BLaER1 treated with 17β-estradiol and CSF1 and Interleukin-3, amounts not matched to agents 10 nM and 100 nM (cell line): ENCODE measurements at regions not wholly inside any gene's neighbourhood (a gene's known extent, or its start where the extent isn't known, plus 50 kb on each side); places are given as distances from the start of the nearest gene placed in this dataset.

Source experiments
- H3K27ac ChIP-seq, 11 experiments: shearing (Covaris generic); formaldehyde crosslinking; 2 replicates each; pipeline ENCODE4 v1.8.1; 2022
- H3K27me3 ChIP-seq, 11 experiments: shearing (Covaris generic); formaldehyde crosslinking; 2 replicates each; pipeline ENCODE4 v1.8.1; 2022
- H3K36me3 ChIP-seq, 11 experiments: shearing (Covaris generic); formaldehyde crosslinking; 2 replicates each; pipeline ENCODE4 v1.8.1; 2022
- H3K4me1 ChIP-seq, 10 experiments: shearing (Covaris generic); formaldehyde crosslinking; 2 replicates each; pipeline ENCODE4 v1.8.1; 2022
- H3K4me2 ChIP-seq, 11 experiments: shearing (Covaris generic); formaldehyde crosslinking; 2 replicates each; pipeline ENCODE4 v1.8.1; 2022
- H3K4me3 ChIP-seq, 10 experiments: shearing (Covaris generic); formaldehyde crosslinking; 2 replicates each; pipeline ENCODE4 v1.8.1; 2022
- H3K9ac ChIP-seq, 11 experiments: shearing (Covaris generic); formaldehyde crosslinking; 2 replicates each; pipeline ENCODE4 v1.8.1; 2022
- H3K9me3 ChIP-seq, 11 experiments: shearing (Covaris generic); formaldehyde crosslinking; replicated peaks in 1 of 11; 2 replicates each; pipeline ENCODE4 v1.8.1; 2022
- H4K20me1 ChIP-seq, 11 experiments: shearing (Covaris generic); formaldehyde crosslinking; 2 replicates each; pipeline ENCODE4 v1.8.1; 2022
- Cebpa-rat ChIP-seq, 11 experiments: shearing (Covaris generic); IDR thresholded peaks; 2 replicates each; pipeline ENCODE4 v1.8.1; 2022

DNA sequence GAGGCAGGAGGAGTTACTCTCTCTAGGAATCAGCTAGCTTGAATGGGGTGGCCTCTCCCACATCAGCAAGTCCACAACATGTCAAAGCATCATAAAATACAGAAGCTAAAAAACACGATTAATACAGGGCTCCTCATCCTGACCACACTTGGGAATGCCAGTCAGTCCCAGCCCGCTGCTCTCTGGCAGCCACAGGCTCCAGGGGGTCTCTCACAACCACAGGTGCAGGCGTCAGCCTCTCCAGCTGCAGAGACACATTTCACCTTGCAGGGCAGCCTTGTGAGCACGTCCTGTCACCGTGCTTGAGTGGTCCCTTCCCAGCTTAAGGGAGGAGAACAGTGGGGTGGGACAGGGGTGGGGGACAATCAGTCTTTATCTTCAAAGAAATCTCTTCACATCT is 137.4 kb upstream of the SH3BP4 start:
- no peak overlapping the region for H3K27ac ChIP-seq
- H3K9ac ChIP-seq, result no peak overlapping the region
- no peaks in the 10 kb centered on the region for H3K9me3 ChIP-seq
- no peak overlapping the region for H3K4me3 ChIP-seq
- H4K20me1 ChIP-seq, result no peaks in the 10 kb centered on the region
- no peaks in the 10 kb centered on the region for H3K27me3 ChIP-seq
- peak overlapping the region in 6 of 11 experiments; percentile 26 to 42 (median 36); a peak in 8 of 22 replicates for H3K4me2 ChIP-seq
- no peaks in the 10 kb centered on the region for H3K36me3 ChIP-seq
- peaks cover 0 to 29% (median 15%) of the 10 kb centered on the region in 10 experiments; a peak in 16 of 20 replicates for H3K4me1 ChIP-seq
- no peak for TF ChIP-seq Cebpa-rat (IDR thresholded peaks at IDR 0.05)

DNA sequence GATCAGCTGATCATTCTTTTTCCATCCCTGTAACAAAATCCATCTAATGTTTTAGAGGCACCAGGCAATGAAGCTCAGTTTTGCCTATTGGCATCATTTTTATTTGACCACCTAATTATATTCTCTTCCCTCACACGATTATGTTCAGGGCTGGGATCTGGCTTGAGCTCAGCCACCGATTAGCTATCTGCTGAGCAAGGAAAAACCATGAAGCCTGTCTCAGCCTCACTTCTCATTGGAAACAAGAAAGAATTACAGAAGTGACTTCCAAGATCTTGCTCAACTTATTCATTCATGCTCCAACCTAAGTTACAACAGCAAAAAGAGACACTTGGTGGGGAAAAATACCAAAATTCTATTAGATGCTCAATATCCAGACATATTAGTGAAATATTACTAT is 139.0 kb upstream of the SH3BP4 start:
- Histone ChIP-seq H3K9ac (no peak overlapping the region), H3K27ac (no peak overlapping the region), H3K36me3 (no peaks in the 10 kb centered on the region), H3K4me2 (no peak overlapping the region), H3K9me3 (no peaks in the 10 kb centered on the region), H4K20me1 (no peaks in the 10 kb centered on the region), H3K4me1 (peaks cover 0 to 29% (median 15%) of the 10 kb centered on the region in 10 experiments; a peak in 16 of 20 replicates), H3K4me3 (no peak overlapping the region), H3K27me3 (no peaks in the 10 kb centered on the region)
- no peak for TF ChIP-seq Cebpa-rat (IDR thresholded peaks at IDR 0.05)

DNA sequence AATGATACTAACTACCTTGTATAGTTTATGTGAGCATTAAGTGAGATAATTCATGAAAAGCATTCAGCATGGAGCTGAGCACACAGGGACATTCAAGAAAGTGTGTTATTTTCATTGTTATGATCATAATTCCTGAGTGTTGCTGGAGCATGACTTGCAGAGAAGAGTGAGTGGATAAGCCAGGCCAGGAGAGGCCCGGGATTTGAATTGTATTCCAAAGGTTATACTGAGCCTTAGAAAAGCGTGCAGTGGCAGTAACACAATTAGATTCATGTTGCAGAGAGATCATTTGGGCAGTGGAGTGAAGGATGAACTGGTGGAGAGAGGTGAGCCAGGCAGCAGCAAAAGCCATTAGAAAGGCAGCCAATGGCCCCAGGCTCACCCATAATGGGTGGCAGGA is 142.9 kb upstream of the SH3BP4 start:
- H3K9ac ChIP-seq, result no peak overlapping the region
- no peaks in the 10 kb centered on the region for H4K20me1 ChIP-seq
- H3K27me3 ChIP-seq, result no peaks in the 10 kb centered on the region
- no peak overlapping the region for H3K27ac ChIP-seq
- no peak overlapping the region for H3K4me3 ChIP-seq
- H3K9me3 ChIP-seq, result peaks cover 0 to 13% (median 0%) of the 10 kb centered on the region in 11 experiments; a peak in 3 of 22 replicates
- no peaks in the 10 kb centered on the region for H3K36me3 ChIP-seq
- no peak for TF ChIP-seq Cebpa-rat (IDR thresholded peaks at IDR 0.05)
- peaks cover 0 to 4% (median 0%) of the 10 kb centered on the region in 10 experiments; a peak in 4 of 20 replicates for H3K4me1 ChIP-seq
- no peak overlapping the region for H3K4me2 ChIP-seq

DNA sequence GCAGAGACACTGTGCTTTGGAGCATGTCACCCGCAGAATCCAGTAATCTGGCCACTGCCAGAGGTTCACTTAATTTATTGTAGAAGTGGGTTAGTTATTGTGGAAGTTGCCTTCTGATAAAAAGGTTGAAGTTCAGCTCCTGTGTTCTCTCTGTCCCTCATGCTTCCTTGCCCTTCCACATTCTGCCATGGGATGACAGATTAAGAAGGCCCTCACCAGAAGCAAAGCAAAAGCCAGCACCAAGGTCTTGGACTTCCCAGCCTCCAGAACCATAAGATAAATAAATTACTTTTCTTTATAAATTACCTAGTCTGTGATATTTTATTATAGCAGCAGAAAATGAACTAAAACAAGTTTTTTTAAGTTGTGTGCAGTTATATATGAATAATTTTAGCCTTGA is 145.0 kb upstream of the SH3BP4 start:
- no peak overlapping the region for H3K27ac ChIP-seq
- no peaks in the 10 kb centered on the region for H3K4me1 ChIP-seq
- H3K36me3 ChIP-seq, result no peaks in the 10 kb centered on the region
- peaks cover 0 to 13% (median 0%) of the 10 kb centered on the region in 11 experiments; a peak in 3 of 22 replicates for H3K9me3 ChIP-seq
- H3K4me2 ChIP-seq, result no peak overlapping the region
- TF ChIP-seq Cebpa-rat (IDR thresholded peaks at IDR 0.05), result no peak
- no peak overlapping the region for H3K9ac ChIP-seq
- H3K27me3 ChIP-seq, result no peaks in the 10 kb centered on the region
- no peaks in the 10 kb centered on the region for H4K20me1 ChIP-seq
- no peak overlapping the region for H3K4me3 ChIP-seq

DNA sequence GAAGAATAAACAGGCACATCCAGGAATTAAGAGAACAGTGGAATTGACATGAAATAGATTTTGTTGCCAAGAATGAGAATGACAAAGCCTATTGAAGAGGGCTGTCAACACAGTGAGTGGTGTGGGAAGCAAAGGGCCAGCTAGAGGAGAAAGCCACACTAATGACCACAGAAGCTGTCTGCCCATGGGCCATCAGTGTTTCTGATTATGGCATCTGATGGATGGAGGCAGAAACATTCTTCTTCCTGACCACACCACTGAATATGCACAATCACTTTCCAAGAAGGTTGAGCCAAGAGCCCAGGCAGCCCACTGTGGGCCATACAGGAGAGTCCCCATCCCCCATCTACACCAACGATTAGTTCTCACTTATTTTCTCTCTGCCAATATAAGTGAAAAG is 146.0 kb upstream of the SH3BP4 start:
- Histone ChIP-seq H3K27ac (no peak overlapping the region), H3K36me3 (no peaks in the 10 kb centered on the region), H3K27me3 (no peaks in the 10 kb centered on the region), H4K20me1 (no peaks in the 10 kb centered on the region), H3K4me2 (no peak overlapping the region), H3K4me1 (no peaks in the 10 kb centered on the region), H3K4me3 (no peak overlapping the region), H3K9me3 (peaks cover 0 to 13% (median 0%) of the 10 kb centered on the region in 11 experiments; a peak in 3 of 22 replicates), H3K9ac (no peak overlapping the region)
- TF ChIP-seq Cebpa-rat (IDR thresholded peaks at IDR 0.05), result no peak

DNA sequence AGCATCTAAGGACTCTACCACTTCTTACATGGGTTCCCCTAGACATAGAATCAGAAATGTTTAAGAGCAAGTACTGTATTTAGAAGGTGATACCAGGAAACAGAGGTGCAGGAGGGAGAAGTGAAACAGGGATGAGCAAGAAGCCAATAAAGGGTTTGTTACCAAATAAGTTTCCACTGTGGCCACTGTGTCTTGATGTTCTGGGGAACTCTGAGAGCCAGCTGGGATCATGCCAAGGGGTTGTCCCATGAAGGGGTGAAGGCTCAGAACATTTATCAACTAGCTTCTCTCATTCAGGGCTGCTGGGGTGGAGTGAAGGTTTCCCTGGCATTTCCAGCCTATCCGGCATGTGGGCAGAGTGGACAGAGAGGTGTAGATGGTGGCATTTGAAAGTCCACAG is 147.1 kb upstream of the SH3BP4 start:
- Histone ChIP-seq H3K4me3 (no peak overlapping the region), H4K20me1 (no peaks in the 10 kb centered on the region), H3K9ac (no peak overlapping the region), H3K27me3 (no peaks in the 10 kb centered on the region), H3K9me3 (peaks cover 0 to 13% (median 0%) of the 10 kb centered on the region in 11 experiments; a peak in 3 of 22 replicates), H3K4me1 (no peaks in the 10 kb centered on the region), H3K4me2 (no peak overlapping the region), H3K27ac (no peak overlapping the region), H3K36me3 (no peaks in the 10 kb centered on the region)
- TF ChIP-seq Cebpa-rat (IDR thresholded peaks at IDR 0.05), result no peak

DNA sequence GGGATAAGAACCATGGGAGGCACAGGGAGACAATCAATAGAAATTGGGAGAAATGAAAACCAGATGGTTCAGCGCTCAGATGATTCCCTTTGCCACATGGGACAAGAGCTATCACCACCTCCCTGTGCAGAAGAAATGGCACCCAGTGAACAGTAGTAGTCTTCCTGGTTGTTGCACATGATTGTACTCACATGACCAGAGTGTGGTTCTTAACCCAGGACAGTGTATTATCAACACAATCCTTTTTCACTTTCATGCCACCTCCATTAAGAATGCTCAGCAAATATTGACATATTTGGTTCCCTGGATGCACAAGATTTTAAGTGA is 149.0 kb upstream of the SH3BP4 start:
- no peaks in the 10 kb centered on the region for H3K4me1 ChIP-seq
- H3K4me2 ChIP-seq, result no peak overlapping the region
- TF ChIP-seq Cebpa-rat (IDR thresholded peaks at IDR 0.05), result no peak
- no peak overlapping the region for H3K4me3 ChIP-seq
- H3K27ac ChIP-seq, result no peak overlapping the region
- no peaks in the 10 kb centered on the region for H3K27me3 ChIP-seq
- peaks cover 0 to 13% (median 0%) of the 10 kb centered on the region in 11 experiments; a peak in 3 of 22 replicates for H3K9me3 ChIP-seq
- H3K9ac ChIP-seq, result no peak overlapping the region
- no peaks in the 10 kb centered on the region for H4K20me1 ChIP-seq
- no peaks in the 10 kb centered on the region for H3K36me3 ChIP-seq

DNA sequence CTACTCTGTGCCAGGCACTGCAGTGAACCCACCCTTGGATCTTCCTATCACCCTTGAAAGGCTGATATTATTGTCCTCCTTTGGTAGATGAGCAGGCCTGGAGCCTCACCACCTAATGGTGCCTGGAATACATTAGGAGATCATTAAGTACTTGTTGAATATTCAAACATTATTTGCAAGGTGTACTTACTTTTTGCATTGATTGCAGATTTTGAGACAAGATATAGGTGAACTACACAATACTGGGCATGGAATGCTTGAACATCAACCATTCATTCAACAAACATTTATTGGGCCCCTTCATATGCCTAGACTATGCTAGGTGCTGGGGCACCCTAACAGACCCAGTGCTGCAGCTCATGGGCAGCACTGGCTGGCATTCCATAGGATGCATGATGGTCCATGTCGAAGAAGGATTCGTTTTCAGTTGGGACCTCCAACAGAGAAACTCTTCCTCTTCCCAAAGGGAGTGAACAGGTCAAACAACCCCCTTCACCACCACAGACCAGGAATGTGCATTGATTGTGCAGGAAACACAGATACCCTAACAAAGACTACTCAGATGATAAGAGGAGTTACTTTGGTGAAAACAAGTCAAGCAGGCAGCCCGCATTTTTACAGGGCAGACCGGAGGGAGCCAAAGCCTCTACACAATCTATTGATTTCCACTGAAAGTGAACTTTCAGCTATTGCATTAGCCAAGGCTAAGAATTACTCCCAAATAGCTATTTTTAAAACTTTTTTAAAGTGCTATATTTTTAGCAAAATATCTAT is 149.6 kb upstream of the SH3BP4 start:
- Histone ChIP-seq H4K20me1 (no peaks in the 10 kb centered on the region), H3K9me3 (peaks cover 0 to 9% (median 0%) of the 10 kb centered on the region in 11 experiments; a peak in 3 of 22 replicates), H3K4me1 (no peaks in the 10 kb centered on the region), H3K27ac (no peak overlapping the region), H3K27me3 (no peaks in the 10 kb centered on the region), H3K9ac (no peak overlapping the region), H3K36me3 (no peaks in the 10 kb centered on the region), H3K4me2 (no peak overlapping the region), H3K4me3 (no peak overlapping the region)
- TF ChIP-seq Cebpa-rat (IDR thresholded peaks at IDR 0.05), result no peak

DNA sequence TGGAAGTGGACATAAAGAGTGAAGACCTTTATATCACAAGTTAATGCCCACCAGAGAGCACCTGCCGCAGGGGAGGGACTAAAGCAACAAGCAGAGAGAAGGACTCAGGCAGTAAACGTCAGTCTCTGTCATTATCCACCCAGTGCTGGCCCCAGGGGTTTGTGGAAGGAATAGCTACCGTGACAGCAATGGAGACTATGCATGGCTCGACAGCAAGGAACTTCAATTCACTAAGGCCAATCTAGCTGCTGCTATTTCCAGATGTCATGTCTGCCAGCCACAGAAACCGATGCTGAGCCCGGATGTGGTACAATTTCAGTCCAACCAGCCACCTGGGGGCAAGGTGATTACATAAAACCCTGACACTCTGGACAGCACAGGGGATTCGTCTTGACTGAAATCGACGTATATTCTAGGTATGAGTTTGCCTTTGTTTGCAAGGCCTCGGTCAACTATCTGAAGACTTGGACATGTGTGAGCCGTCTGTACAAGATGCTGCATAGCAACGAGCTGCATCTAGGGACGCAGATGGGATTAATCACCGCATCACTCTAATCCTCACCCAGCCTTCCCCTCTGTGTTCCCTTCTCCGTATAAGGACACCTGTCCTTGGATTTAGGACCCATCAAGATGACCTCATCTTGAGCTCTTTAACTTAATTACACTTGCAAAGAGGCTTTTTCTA is 154.1 kb upstream of the SH3BP4 start:
- Histone ChIP-seq H3K27ac (no peak overlapping the region), H3K4me3 (no peak overlapping the region), H4K20me1 (no peaks in the 10 kb centered on the region), H3K4me2 (no peak overlapping the region), H3K9ac (no peak overlapping the region), H3K27me3 (no peaks in the 10 kb centered on the region), H3K4me1 (no peaks in the 10 kb centered on the region), H3K9me3 (no peaks in the 10 kb centered on the region), H3K36me3 (no peaks in the 10 kb centered on the region)
- TF ChIP-seq Cebpa-rat (IDR thresholded peaks at IDR 0.05), result no peak
